ENCODE measurements at regions not wholly inside any gene's neighbourhood (a gene's known extent, or its start where the extent isn't known, plus 50 kb on each side); places are given as distances from the start of the nearest gene placed in this dataset.

- Histone ChIP-seq H3K27me3 (ENCODE audit: low read depth) (no peaks in the 10 kb centered on the region), H3K4me1 (peaks cover 4% of the 10 kb centered on the region), H3K4me3 (no peak overlapping the region), H3K9me3 (peaks cover 6% of the 10 kb centered on the region), H3K36me3 (no peaks in the 10 kb centered on the region), H3K27ac (no peak overlapping the region)
- TF ChIP-seq, protein P1, sequence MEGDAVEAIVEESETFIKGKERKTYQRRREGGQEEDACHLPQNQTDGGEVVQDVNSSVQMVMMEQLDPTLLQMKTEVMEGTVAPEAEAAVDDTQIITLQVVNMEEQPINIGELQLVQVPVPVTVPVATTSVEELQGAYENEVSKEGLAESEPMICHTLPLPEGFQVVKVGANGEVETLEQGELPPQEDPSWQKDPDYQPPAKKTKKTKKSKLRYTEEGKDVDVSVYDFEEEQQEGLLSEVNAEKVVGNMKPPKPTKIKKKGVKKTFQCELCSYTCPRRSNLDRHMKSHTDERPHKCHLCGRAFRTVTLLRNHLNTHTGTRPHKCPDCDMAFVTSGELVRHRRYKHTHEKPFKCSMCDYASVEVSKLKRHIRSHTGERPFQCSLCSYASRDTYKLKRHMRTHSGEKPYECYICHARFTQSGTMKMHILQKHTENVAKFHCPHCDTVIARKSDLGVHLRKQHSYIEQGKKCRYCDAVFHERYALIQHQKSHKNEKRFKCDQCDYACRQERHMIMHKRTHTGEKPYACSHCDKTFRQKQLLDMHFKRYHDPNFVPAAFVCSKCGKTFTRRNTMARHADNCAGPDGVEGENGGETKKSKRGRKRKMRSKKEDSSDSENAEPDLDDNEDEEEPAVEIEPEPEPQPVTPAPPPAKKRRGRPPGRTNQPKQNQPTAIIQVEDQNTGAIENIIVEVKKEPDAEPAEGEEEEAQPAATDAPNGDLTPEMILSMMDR (IDR thresholded peaks at IDR 0.05), result no peak
- DNase-seq (no peak), ATAC-seq (no peak)
- intact Hi-C loops (cut with DNase I), result no loop called here
Observed at GRCh38 chr4:12138488-12138887, 709.8 kb upstream of the HS3ST1 start.

DNA sequence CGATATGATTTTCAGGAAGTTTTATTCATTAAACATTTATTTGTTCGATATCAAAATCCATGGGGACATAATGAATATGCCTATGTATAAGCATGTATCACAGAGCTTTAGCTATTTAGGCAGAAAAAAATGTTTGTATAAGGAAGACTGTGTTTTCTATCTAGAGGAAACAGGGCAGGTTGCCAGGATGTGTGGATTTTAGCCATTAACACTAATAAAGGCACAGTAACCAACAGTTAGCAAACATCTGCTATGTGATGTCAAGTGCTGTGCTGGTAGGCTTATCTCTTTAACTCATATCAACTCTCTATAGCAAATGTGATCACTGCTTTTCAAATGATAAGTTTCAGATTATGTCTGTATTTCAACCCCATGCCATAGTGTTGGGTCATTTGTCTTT is 708.9 kb upstream of the HS3ST1 start:
- DNase-seq, result no peak

DNA sequence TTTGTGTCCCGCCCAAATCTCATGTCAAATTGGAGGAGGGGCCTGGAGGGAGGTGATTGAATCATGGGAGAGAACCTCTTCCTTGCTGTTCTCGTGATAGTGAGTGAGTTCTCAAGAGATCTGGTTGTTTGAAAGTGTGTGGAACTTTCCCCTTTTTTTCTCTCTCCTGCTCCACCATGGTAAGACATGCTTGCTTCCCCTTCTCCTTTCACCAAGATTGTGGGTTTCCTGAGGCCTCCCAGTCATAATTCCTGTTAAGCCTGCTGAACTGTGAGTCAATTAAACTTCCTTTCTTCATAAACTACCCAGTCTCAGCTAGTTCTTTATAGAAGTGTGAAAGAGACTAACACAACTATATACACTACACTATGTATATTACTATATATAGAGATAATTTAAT is 697.8 kb upstream of the HS3ST1 start:
- H3K27ac ChIP-seq, result no peak overlapping the region
- intact Hi-C loops (cut with DNase I), result no loop called here
- no peaks in the 10 kb centered on the region for H3K27me3 ChIP-seq (ENCODE audit: low read depth)
- TF ChIP-seq, protein P1 (IDR thresholded peaks at IDR 0.05), result no peak
- ATAC-seq, result peak in 1 of 2 donors; percentile 29
- H3K4me3 ChIP-seq, result no peak overlapping the region
- no peaks in the 10 kb centered on the region for H3K36me3 ChIP-seq
- H3K9me3 ChIP-seq, result no peaks in the 10 kb centered on the region
- DNase-seq, result no peak
- H3K4me1 ChIP-seq, result peaks cover 7% of the 10 kb centered on the region

More for the DNA sequence above, 708.9 kb upstream of the HS3ST1 start:
- H3K4me1 ChIP-seq, result peaks cover 4% of the 10 kb centered on the region
- H3K27me3 ChIP-seq (ENCODE audit: low read depth), result no peaks in the 10 kb centered on the region
- TF ChIP-seq, protein P1 (IDR thresholded peaks at IDR 0.05), result no peak
- peaks cover 11% of the 10 kb centered on the region for H3K9me3 ChIP-seq
- no peaks in the 10 kb centered on the region for H3K36me3 ChIP-seq
- no peak overlapping the region for H3K4me3 ChIP-seq
- intact Hi-C loops (cut with DNase I), result no loop called here
- no peak for ATAC-seq
- H3K27ac ChIP-seq, result no peak overlapping the region

GRCh38 chr4:12124138-12124537 is 695.4 kb upstream of the HS3ST1 start:
- intact Hi-C loops (cut with DNase I), result no loop called here
- TF ChIP-seq, protein P1 (IDR thresholded peaks at IDR 0.05), result no peak
- Histone ChIP-seq H3K9me3 (no peaks in the 10 kb centered on the region), H3K4me3 (no peak overlapping the region), H3K4me1 (peaks cover 7% of the 10 kb centered on the region), H3K36me3 (no peaks in the 10 kb centered on the region), H3K27me3 (ENCODE audit: low read depth) (no peaks in the 10 kb centered on the region), H3K27ac (no peak overlapping the region)
- ATAC-seq (no peak), DNase-seq (no peak)

GRCh38 chr4:12123707-12124106 is 695.0 kb upstream of the HS3ST1 start:
- DNase-seq, result no peak
- TF ChIP-seq, protein P1 (IDR thresholded peaks at IDR 0.05), result no peak
- no peaks in the 10 kb centered on the region for H3K9me3 ChIP-seq
- no peak overlapping the region for H3K27ac ChIP-seq
- H3K36me3 ChIP-seq, result no peaks in the 10 kb centered on the region
- peak; percentile 64 to 66 for ATAC-seq
- H3K4me3 ChIP-seq, result no peak overlapping the region
- intact Hi-C loops (cut with DNase I), result no loop called here
- H3K4me1 ChIP-seq, result peaks cover 7% of the 10 kb centered on the region
- no peaks in the 10 kb centered on the region for H3K27me3 ChIP-seq (ENCODE audit: low read depth)

GRCh38 chr4:12122316-12122715 is 693.6 kb upstream of the HS3ST1 start:
- Histone ChIP-seq H3K4me3 (no peak overlapping the region), H3K9me3 (no peaks in the 10 kb centered on the region), H3K27me3 (ENCODE audit: low read depth) (no peaks in the 10 kb centered on the region), H3K27ac (no peak overlapping the region), H3K4me1 (peaks cover 14% of the 10 kb centered on the region), H3K36me3 (no peaks in the 10 kb centered on the region)
- ATAC-seq (peak; percentile 36 to 57), DNase-seq (no peak)
- TF ChIP-seq, protein P1 (IDR thresholded peaks at IDR 0.05), result no peak
- intact Hi-C loops (cut with DNase I), result no loop called here

All from lower lobe of right lung (tissue), 2 donors.